Activated T-cell treated with anti-CD3 and anti-CD28 coated beads, Interleukin-2, amount 50 U/mL, for 72 hours (primary cell): ENCODE measurements at regions not wholly inside any gene's neighbourhood (a gene's known extent, or its start where the extent isn't known, plus 50 kb on each side); places are given as distances from the start of the nearest gene placed in this dataset.
"Not testable (repeated sequence)": the region's sequence is repeated elsewhere in the genome, so short reads cannot be mapped to it uniquely, and the experiment has no call there.

ENCODE experiments used
- ATAC-seq, 2 donors: fragments of 150-1000 bp; cut with Tn5 transposase; replicated peaks in 1 of 2; 2 replicates each; pipeline ENCODE4 v1.10.0; 2021; ENCODE audit warnings: moderate library complexity in 2 of 2, mild to moderate bottlenecking in 1 of 2
- DNase-seq, 2 donors: peaks; one replicate each; pipeline ENCODE4 v3.0.0; 2021 to 2022; ENCODE audit warnings: mixed read lengths in 1 of 2
- H3K27ac Mint-ChIP-seq: one replicate; pipeline ENCODE4 v1.8.0; 2022; ENCODE audit warnings: mild to moderate bottlenecking, moderate library complexity, mixed read lengths
- H3K27me3 Mint-ChIP-seq: one replicate; pipeline ENCODE4 v1.8.0; 2022; ENCODE audit warnings: low read depth, mixed read lengths
- H3K36me3 Mint-ChIP-seq, 2 donors: one replicate each; pipeline ENCODE4 v1.8.0; 2022; ENCODE audit warnings: mixed read lengths in 2 of 2, mild to moderate bottlenecking in 1 of 2; ENCODE audit not compliant: insufficient read depth in 2 of 2
- H3K4me1 Mint-ChIP-seq: one replicate; pipeline ENCODE4 v1.8.0; 2022; ENCODE audit warnings: low read depth, mixed read lengths
- H3K4me3 Mint-ChIP-seq, 2 donors: one replicate each; pipeline ENCODE4 v1.8.0; 2022; ENCODE audit warnings: mild to moderate bottlenecking in 2 of 2, mixed read lengths in 2 of 2, moderate library complexity in 2 of 2
- H3K9me3 Mint-ChIP-seq, 2 donors: one replicate each; pipeline ENCODE4 v1.8.0; 2022; ENCODE audit warnings: mixed read lengths in 2 of 2

- H3K27me3 Mint-ChIP-seq: peaks cover 14% of the 10 kb centered on the region
Observed at GRCh38 chr6:147651-148050, 144.6 kb upstream of the DUSP22 start.

GRCh38 chr6:148051-148984 is 144.0 kb upstream of the DUSP22 start:
- H3K4me3 Mint-ChIP-seq, H3K9me3 Mint-ChIP-seq, H3K36me3 Mint-ChIP-seq, H3K27ac Mint-ChIP-seq: not testable (repeated sequence)
- H3K27me3 Mint-ChIP-seq: peaks cover 21% of the 10 kb centered on the region
- peak; percentile 93 to 94 for ATAC-seq
- peaks cover 24% of the 10 kb centered on the region for H3K4me1 Mint-ChIP-seq
- DNase-seq: peak; percentile 96 to 97

More at GRCh38 chr6:147651-148050, 144.6 kb upstream of the DUSP22 start:
- peaks cover 17% of the 10 kb centered on the region for H3K4me1 Mint-ChIP-seq
- not testable (repeated sequence) for H3K27ac Mint-ChIP-seq, DNase-seq, H3K9me3 Mint-ChIP-seq, ATAC-seq, H3K36me3 Mint-ChIP-seq, H3K4me3 Mint-ChIP-seq

DNA sequence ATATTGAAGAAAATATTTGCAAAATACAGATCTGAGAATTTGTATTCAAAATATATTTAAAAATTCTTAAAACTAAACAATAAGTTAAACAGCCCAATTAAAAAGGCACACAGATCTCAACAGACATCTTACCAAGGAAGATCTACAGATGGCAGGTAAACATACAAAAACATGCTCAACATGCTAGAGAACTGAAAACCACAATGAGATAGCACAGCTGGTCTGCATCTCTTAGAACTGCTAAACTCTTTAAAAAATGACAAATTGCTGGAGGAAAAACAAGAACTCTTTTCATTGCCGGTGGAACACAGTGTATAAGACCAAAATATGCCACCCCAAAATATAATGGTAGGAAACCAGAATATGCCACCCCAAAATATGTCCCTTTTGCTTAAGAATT is 142.1 kb upstream of the DUSP22 start:
- H3K27ac Mint-ChIP-seq, ATAC-seq, H3K9me3 Mint-ChIP-seq: not testable (repeated sequence)

GRCh38 chr6:152436-152835 is 139.9 kb upstream of the DUSP22 start:
- not testable (repeated sequence) for ATAC-seq, H3K4me3 Mint-ChIP-seq, DNase-seq, H3K27ac Mint-ChIP-seq, H3K9me3 Mint-ChIP-seq, H3K36me3 Mint-ChIP-seq
- Mint-ChIP-seq H3K4me1 (peaks cover 62% of the 10 kb centered on the region), H3K27me3 (peaks cover 55% of the 10 kb centered on the region)

More for the DNA sequence above, 142.1 kb upstream of the DUSP22 start:
- not testable (repeated sequence) for DNase-seq, H3K4me3 Mint-ChIP-seq, H3K36me3 Mint-ChIP-seq
- Mint-ChIP-seq H3K4me1 (peaks cover 42% of the 10 kb centered on the region), H3K27me3 (peaks cover 37% of the 10 kb centered on the region)

DNA sequence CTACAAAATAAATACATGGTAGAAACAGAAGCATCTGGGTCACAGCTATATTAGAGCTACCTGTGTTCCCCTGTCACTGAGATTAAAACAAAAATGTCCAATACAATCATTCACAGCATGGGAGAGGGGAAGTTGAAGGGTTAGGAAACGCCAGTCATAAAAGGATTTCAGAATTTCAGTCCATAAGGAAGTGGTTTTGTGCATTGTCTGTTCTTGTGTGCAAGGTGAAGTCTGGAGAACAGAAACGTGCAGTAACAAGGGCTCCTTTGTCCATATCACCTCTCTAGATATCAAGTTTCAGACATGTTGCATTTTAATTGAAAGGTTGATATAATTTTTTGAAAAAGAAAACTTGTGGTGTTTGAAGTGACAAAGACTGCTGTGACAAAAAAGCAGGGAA is 139.3 kb upstream of the DUSP22 start:
- not testable (repeated sequence) for DNase-seq, ATAC-seq, H3K27ac Mint-ChIP-seq, H3K9me3 Mint-ChIP-seq, H3K4me3 Mint-ChIP-seq, H3K36me3 Mint-ChIP-seq
- H3K4me1 Mint-ChIP-seq: peaks cover 64% of the 10 kb centered on the region
- peaks cover 55% of the 10 kb centered on the region for H3K27me3 Mint-ChIP-seq

- H3K27ac Mint-ChIP-seq, ATAC-seq, DNase-seq, H3K36me3 Mint-ChIP-seq, H3K9me3 Mint-ChIP-seq: not testable (repeated sequence)
- peaks cover 63% of the 10 kb centered on the region for H3K27me3 Mint-ChIP-seq
- H3K4me1 Mint-ChIP-seq: peaks cover 64% of the 10 kb centered on the region
- H3K4me3 Mint-ChIP-seq: peak overlapping the region in 1 of 2 donors; percentile 59
Observed at GRCh38 chr6:153867-154266, 138.4 kb upstream of the DUSP22 start.

GRCh38 chr6:154321-155092 is 137.8 kb upstream of the DUSP22 start:
- peak in 1 of 2 donors; percentile 49 for ATAC-seq
- Mint-ChIP-seq H3K27me3 (peaks cover 67% of the 10 kb centered on the region), H3K4me3 (peak overlapping the region; percentile 43 to 59), H3K4me1 (peaks cover 64% of the 10 kb centered on the region)
- DNase-seq: peak; percentile 40 to 57
- not testable (repeated sequence) for H3K36me3 Mint-ChIP-seq, H3K27ac Mint-ChIP-seq, H3K9me3 Mint-ChIP-seq

GRCh38 chr6:156010-156409 is 136.3 kb upstream of the DUSP22 start:
- H3K27me3 Mint-ChIP-seq: peaks cover 82% of the 10 kb centered on the region
- peaks cover 56% of the 10 kb centered on the region for H3K4me1 Mint-ChIP-seq
- no peak for DNase-seq

GRCh38 chr6:156441-157140 is 135.7 kb upstream of the DUSP22 start:
- H3K36me3 Mint-ChIP-seq, H3K9me3 Mint-ChIP-seq, H3K27ac Mint-ChIP-seq: not testable (repeated sequence)
- Mint-ChIP-seq H3K4me3 (peak overlapping the region; percentile 32 to 33), H3K4me1 (peaks cover 51% of the 10 kb centered on the region), H3K27me3 (peaks cover 82% of the 10 kb centered on the region)
- ATAC-seq (peak; percentile 61 to 65), DNase-seq (peak; percentile 21 to 31)

More at GRCh38 chr6:156010-156409, 136.3 kb upstream of the DUSP22 start:
- ATAC-seq: peak in 1 of 2 donors; percentile 49
- H3K9me3 Mint-ChIP-seq: no peaks in the 10 kb centered on the region
- H3K27ac Mint-ChIP-seq: no peak overlapping the region
- H3K36me3 Mint-ChIP-seq: no peaks in the 10 kb centered on the region
- peak overlapping the region in 1 of 2 donors; percentile 8 for H3K4me3 Mint-ChIP-seq

DNA sequence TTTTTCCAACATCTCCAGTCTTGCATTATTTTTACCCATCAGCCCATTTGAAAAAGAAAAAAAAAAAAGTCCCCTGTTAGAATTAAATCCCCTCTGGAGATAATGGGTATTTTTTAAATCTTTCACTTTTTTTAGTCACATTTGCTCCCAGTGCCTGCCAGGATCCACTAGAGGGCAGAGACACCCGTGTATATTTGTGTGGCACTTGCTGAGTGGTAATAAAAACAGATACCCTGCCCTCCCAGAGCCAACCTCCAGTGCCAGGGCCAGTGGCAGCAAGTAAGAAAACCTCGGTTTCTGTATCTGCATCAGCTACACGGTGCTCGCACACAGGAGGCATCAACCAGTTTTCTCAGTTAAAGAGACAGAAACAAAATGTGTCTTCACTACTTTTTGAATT is 135.1 kb upstream of the DUSP22 start:
- H3K9me3 Mint-ChIP-seq, ATAC-seq, H3K36me3 Mint-ChIP-seq, H3K27ac Mint-ChIP-seq: not testable (repeated sequence)
- peaks cover 76% of the 10 kb centered on the region for H3K27me3 Mint-ChIP-seq
- peak overlapping the region; percentile 32 to 33 for H3K4me3 Mint-ChIP-seq
- peaks cover 46% of the 10 kb centered on the region for H3K4me1 Mint-ChIP-seq
- peak in 1 of 2 donors; percentile 22 for DNase-seq

DNA sequence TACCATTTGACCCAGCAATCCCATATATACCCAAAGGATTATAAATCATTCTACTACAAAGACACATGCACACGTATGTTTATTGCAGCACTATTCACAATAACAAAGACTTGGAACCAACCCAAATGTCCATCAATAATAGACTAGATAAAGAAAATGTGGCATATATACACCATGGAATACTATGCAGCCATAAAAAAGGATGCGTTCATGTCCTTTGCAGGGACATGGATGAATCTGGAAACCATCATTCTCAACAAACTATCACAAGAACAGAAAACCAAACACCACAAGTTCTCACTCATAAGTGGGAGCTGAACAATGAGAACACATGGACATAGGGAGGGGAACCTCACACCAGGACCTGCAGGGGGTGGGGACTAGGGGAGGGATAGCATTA is 130.6 kb upstream of the DUSP22 start:
- ATAC-seq: not testable (repeated sequence)

GRCh38 chr6:164720-165119 is 127.6 kb upstream of the DUSP22 start:
- no peak for DNase-seq
- peaks cover 2 to 3% of the 10 kb centered on the region in 2 donors for H3K9me3 Mint-ChIP-seq
- H3K36me3 Mint-ChIP-seq: no peaks in the 10 kb centered on the region
- peaks cover 16% of the 10 kb centered on the region for H3K27me3 Mint-ChIP-seq
- no peak for ATAC-seq
- no peak overlapping the region for H3K27ac Mint-ChIP-seq
- H3K4me3 Mint-ChIP-seq: no peak overlapping the region
- no peaks in the 10 kb centered on the region for H3K4me1 Mint-ChIP-seq

More for the DNA sequence above, 130.6 kb upstream of the DUSP22 start:
- H3K4me1 Mint-ChIP-seq: peaks cover 10% of the 10 kb centered on the region
- not testable (repeated sequence) for DNase-seq, H3K4me3 Mint-ChIP-seq, H3K36me3 Mint-ChIP-seq, H3K9me3 Mint-ChIP-seq, H3K27ac Mint-ChIP-seq
- H3K27me3 Mint-ChIP-seq: peaks cover 38% of the 10 kb centered on the region
